HepG2 (cell line): ENCODE measurements at regions not wholly inside any gene's neighbourhood (a gene's known extent, or its start where the extent isn't known, plus 50 kb on each side); places are given as distances from the start of the nearest gene placed in this dataset.

Experiments
- GTF3A ChIP-seq: sonication (generic); formaldehyde crosslinking; conservative IDR thresholded peaks from 2 replicates; pipeline ENCODE4 v1.4.0; 2020; ENCODE audit warnings: mild to moderate bottlenecking, missing genetic modification reagents
- HOXD1 ChIP-seq: sonication (generic); formaldehyde crosslinking; IDR thresholded peaks from 2 replicates; pipeline ENCODE4 v1.5.0; 2020; ENCODE audit warnings: missing genetic modification reagents
- MAFK ChIP-seq, 2 experiments: IDR thresholded peaks in 1 of 2; conservative IDR thresholded peaks in 1 of 2; 2 replicates each; pipeline ENCODE4 v1.6.1; 2011; ENCODE audit warnings: improper control_type of control experiment in 2 of 2, low read length in 2 of 2
- POLR2AphosphoS5 ChIP-seq: IDR thresholded peaks from 2 replicates; pipeline ENCODE4 v1.6.1; 2012; ENCODE audit warnings: low read depth, low read length
- RFX1 ChIP-seq: fragments of 450-650 bp; IDR thresholded peaks from 2 replicates; pipeline ENCODE4 v1.6.1; 2017
- SIN3A ChIP-seq: IDR thresholded peaks from 2 replicates; pipeline ENCODE4 v1.6.1; 2011; ENCODE audit warnings: low read depth, mild to moderate bottlenecking, control low read depth, low read length, borderline replicate concordance

DNA sequence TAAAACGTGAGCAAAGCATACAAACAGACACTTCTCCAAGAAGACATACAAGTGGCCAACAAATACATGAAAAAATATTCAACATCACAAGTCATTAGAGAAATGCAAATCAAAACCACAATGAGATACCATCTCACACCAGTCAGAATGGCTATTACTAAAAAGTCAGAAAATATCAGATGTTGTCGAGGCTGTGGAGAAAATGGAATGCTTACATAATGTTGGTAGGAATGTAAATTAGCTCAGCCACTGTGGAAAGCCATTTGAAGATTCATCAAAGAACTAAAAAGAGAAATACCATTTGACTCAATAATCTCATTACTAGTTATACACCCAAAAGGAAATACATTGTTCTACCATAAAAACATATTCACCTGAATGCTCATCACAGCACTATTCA lies 825.7 kb downstream of the SUCLG1 start:
- TF ChIP-seq HOXD1 (CRISPR knock-in tag) (no peak), GTF3A (no peak), MAFK (conservative IDR thresholded peaks at IDR 0.05 in 1 of 2, IDR thresholded peaks at IDR 0.05 in 1 of 2; ENCODE audit: low read length in 2 of 2) (no peak), RFX1 (no peak), SIN3A (no peak), POLR2AphosphoS5 (no peak)
